ENCODE measurements at regions not wholly inside any gene's neighbourhood (a gene's known extent, or its start where the extent isn't known, plus 50 kb on each side); places are given as distances from the start of the nearest gene placed in this dataset.
A peak's percentile ranks its signal among the peaks of the same experiment; 100 is the strongest.
"Not testable (repeated sequence)": the region's sequence is repeated elsewhere in the genome, so short reads cannot be mapped to it uniquely, and the experiment has no call there.

GRCh38 chrX:140141444-140142029 is 176.2 kb upstream of the CXorf66 start:
- no peak overlapping the region for H3K9ac ChIP-seq (ENCODE audit: insufficient read depth, low read length, poor library complexity, severe bottlenecking)
- H2AFZ ChIP-seq (ENCODE audit: insufficient read depth, low read depth, low read length, poor library complexity, severe bottlenecking): no peak overlapping the region
- H3K27ac ChIP-seq (ENCODE audit: low read depth in 1 of 2, low read length in 2 of 2): no peak overlapping the region
- Mint-ChIP-seq H3K4me1 (no peaks in the 10 kb centered on the region), H3K4me3 (no peak overlapping the region), H3K27me3 (ENCODE audit: low read depth in 3 of 3) (peaks cover 0 to 2% (median 0%) of the 10 kb centered on the region in 3 donors), H3K9me3 (no peaks in the 10 kb centered on the region), H3K27ac (no peak overlapping the region), H3K36me3 (no peaks in the 10 kb centered on the region)
- no peaks in the 10 kb centered on the region for H3K36me3 ChIP-seq (replicated peaks in 1 of 2; ENCODE audit: control insufficient read depth in 1 of 2, insufficient read depth in 2 of 2, low read length in 2 of 2)
- no peaks in the 10 kb centered on the region for H3K9me3 ChIP-seq (replicated peaks in 1 of 2; ENCODE audit: control insufficient read depth in 1 of 2, insufficient read depth in 1 of 2, low read length in 2 of 2)
- TF ChIP-seq CTCF (IDR thresholded peaks at IDR 0.05): peak; percentile 67
- no peak overlapping the region for H3K4me2 ChIP-seq (replicated peaks; ENCODE audit: extremely low read depth, low read length, poor library complexity, severe bottlenecking)
- H3K27me3 ChIP-seq (ENCODE audit: control insufficient read depth in 2 of 2, insufficient read depth in 2 of 2, low read length in 2 of 2): no peaks in the 10 kb centered on the region
- no CpG with 5 or more reads among the region's 5 CpGs for WGBS (ENCODE audit: insufficient coverage)
- no peak overlapping the region for H3K4me3 ChIP-seq (replicated peaks in 1 of 3; ENCODE audit: low read depth in 2 of 3, low read length in 3 of 3)
- no peaks in the 10 kb centered on the region for H4K20me1 ChIP-seq (ENCODE audit: insufficient read depth, low read length)
- peak; percentile 6 to 25 (median 17) for DNase-seq
- H3K4me1 ChIP-seq (ENCODE audit: control insufficient read depth in 1 of 2, insufficient read depth in 2 of 2, low read length in 2 of 2): no peaks in the 10 kb centered on the region
- intact Hi-C loops (cut with micrococcal nuclease): loop anchor here (2.0 to 5.0 kb wide), 2 partner anchors 84 to 85 kb away; no protein-coding TSS in a partner anchor
- H3K79me2 ChIP-seq (ENCODE audit: insufficient read depth, low read length): no peaks in the 10 kb centered on the region

GRCh38 chrX:140138492-140138891 is 173.2 kb upstream of the CXorf66 start:
- H3K27me3 ChIP-seq (ENCODE audit: control insufficient read depth in 2 of 2, insufficient read depth in 2 of 2, low read length in 2 of 2); H3K79me2 ChIP-seq (ENCODE audit: insufficient read depth, low read length); H3K4me1 Mint-ChIP-seq; H2AFZ ChIP-seq (ENCODE audit: insufficient read depth, low read depth, low read length, poor library complexity, severe bottlenecking); H3K27me3 Mint-ChIP-seq (ENCODE audit: low read depth in 3 of 3); H3K4me1 ChIP-seq (ENCODE audit: control insufficient read depth in 1 of 2, insufficient read depth in 2 of 2, low read length in 2 of 2); H3K9me3 ChIP-seq (replicated peaks in 1 of 2; ENCODE audit: control insufficient read depth in 1 of 2, insufficient read depth in 1 of 2, low read length in 2 of 2); H3K27ac Mint-ChIP-seq; intact Hi-C loops (cut with micrococcal nuclease); H3K9me3 Mint-ChIP-seq; H3K4me2 ChIP-seq (replicated peaks; ENCODE audit: extremely low read depth, low read length, poor library complexity, severe bottlenecking); DNase-seq; H3K4me3 ChIP-seq (replicated peaks in 1 of 3; ENCODE audit: low read depth in 2 of 3, low read length in 3 of 3); H3K36me3 Mint-ChIP-seq; H4K20me1 ChIP-seq (ENCODE audit: insufficient read depth, low read length); H3K27ac ChIP-seq (ENCODE audit: low read depth in 1 of 2, low read length in 2 of 2); H3K36me3 ChIP-seq (replicated peaks in 1 of 2; ENCODE audit: control insufficient read depth in 1 of 2, insufficient read depth in 2 of 2, low read length in 2 of 2); H3K9ac ChIP-seq (ENCODE audit: insufficient read depth, low read length, poor library complexity, severe bottlenecking); H3K4me3 Mint-ChIP-seq: not testable (repeated sequence)
- WGBS (ENCODE audit: insufficient coverage): 100% methylated on average over 3 of the region's 9 CpGs

GRCh38 chrX:140138065-140138464 is 172.7 kb upstream of the CXorf66 start:
- intact Hi-C loops (cut with micrococcal nuclease); H3K27me3 ChIP-seq (ENCODE audit: control insufficient read depth in 2 of 2, insufficient read depth in 2 of 2, low read length in 2 of 2); H3K36me3 ChIP-seq (replicated peaks in 1 of 2; ENCODE audit: control insufficient read depth in 1 of 2, insufficient read depth in 2 of 2, low read length in 2 of 2); DNase-seq; H3K9me3 ChIP-seq (replicated peaks in 1 of 2; ENCODE audit: control insufficient read depth in 1 of 2, insufficient read depth in 1 of 2, low read length in 2 of 2); H4K20me1 ChIP-seq (ENCODE audit: insufficient read depth, low read length); H2AFZ ChIP-seq (ENCODE audit: insufficient read depth, low read depth, low read length, poor library complexity, severe bottlenecking); H3K4me1 ChIP-seq (ENCODE audit: control insufficient read depth in 1 of 2, insufficient read depth in 2 of 2, low read length in 2 of 2); H3K27ac Mint-ChIP-seq; H3K4me3 Mint-ChIP-seq; H3K4me3 ChIP-seq (replicated peaks in 1 of 3; ENCODE audit: low read depth in 2 of 3, low read length in 3 of 3); H3K36me3 Mint-ChIP-seq; H3K4me1 Mint-ChIP-seq; H3K9me3 Mint-ChIP-seq; H3K4me2 ChIP-seq (replicated peaks; ENCODE audit: extremely low read depth, low read length, poor library complexity, severe bottlenecking); H3K9ac ChIP-seq (ENCODE audit: insufficient read depth, low read length, poor library complexity, severe bottlenecking); H3K27me3 Mint-ChIP-seq (ENCODE audit: low read depth in 3 of 3); H3K27ac ChIP-seq (ENCODE audit: low read depth in 1 of 2, low read length in 2 of 2); H3K79me2 ChIP-seq (ENCODE audit: insufficient read depth, low read length): not testable (repeated sequence)
- WGBS (ENCODE audit: insufficient coverage): no CpG with 5 or more reads among the region's 3 CpGs

All from CD14-positive monocyte (primary cell).